ENCODE measurements at regions not wholly inside any gene's neighbourhood (a gene's known extent, or its start where the extent isn't known, plus 50 kb on each side); places are given as distances from the start of the nearest gene placed in this dataset.

- H3K4me1 ChIP-seq (ENCODE audit: control insufficient read depth, low read length): no peaks in the 10 kb centered on the region
- no peaks in the 10 kb centered on the region for H3K79me2 ChIP-seq (ENCODE audit: control insufficient read depth, low read length)
- no peaks in the 10 kb centered on the region for H3K9me3 ChIP-seq (ENCODE audit: control insufficient read depth, insufficient read depth, low read length)
- H3K36me3 ChIP-seq (ENCODE audit: control insufficient read depth, low read length): no peaks in the 10 kb centered on the region
- no peaks in the 10 kb centered on the region for H3K9me2 ChIP-seq (replicated peaks; ENCODE audit: control insufficient read depth, low read length)
- H3K4me3 ChIP-seq (ENCODE audit: low read length): no peak overlapping the region
- no peaks in the 10 kb centered on the region for H3F3A ChIP-seq (ENCODE audit: control insufficient read depth, insufficient read depth)
- H4K20me1 ChIP-seq (ENCODE audit: control insufficient read depth, insufficient read depth, low read depth, low read length): no peaks in the 10 kb centered on the region
- TF ChIP-seq CTCF (IDR thresholded peaks at IDR 0.05; ENCODE audit: low read depth, low read length, poor library complexity, severe bottlenecking): no peak
- no peak for TF ChIP-seq EZH2phosphoT487 (IDR thresholded peaks at IDR 0.05; ENCODE audit: borderline replicate concordance, low read length)
- no peak overlapping the region for H3K4me2 ChIP-seq (ENCODE audit: low read length)
- H3K27me3 ChIP-seq (ENCODE audit: control insufficient read depth, low read length): no peaks in the 10 kb centered on the region
- no peak overlapping the region for H3K27ac ChIP-seq (ENCODE audit: low read depth, low read length)
Measured at GRCh38 chr3:28595372-28595771, 246.7 kb upstream of the AZI2 start.

- Histone ChIP-seq H3K27me3 (ENCODE audit: control insufficient read depth, low read length) (no peaks in the 10 kb centered on the region), H3K79me2 (ENCODE audit: control insufficient read depth, low read length) (no peaks in the 10 kb centered on the region), H3K9me2 (replicated peaks; ENCODE audit: control insufficient read depth, low read length) (no peaks in the 10 kb centered on the region), H4K20me1 (ENCODE audit: control insufficient read depth, insufficient read depth, low read depth, low read length) (no peaks in the 10 kb centered on the region), H3K27ac (ENCODE audit: low read depth, low read length) (no peak overlapping the region), H3F3A (ENCODE audit: control insufficient read depth, insufficient read depth) (no peaks in the 10 kb centered on the region), H3K9me3 (ENCODE audit: control insufficient read depth, insufficient read depth, low read length) (no peaks in the 10 kb centered on the region), H3K4me3 (ENCODE audit: low read length) (no peak overlapping the region), H3K36me3 (ENCODE audit: control insufficient read depth, low read length) (no peaks in the 10 kb centered on the region), H3K4me2 (ENCODE audit: low read length) (no peak overlapping the region), H3K4me1 (ENCODE audit: control insufficient read depth, low read length) (no peaks in the 10 kb centered on the region)
- no peak for TF ChIP-seq EZH2phosphoT487 (IDR thresholded peaks at IDR 0.05; ENCODE audit: borderline replicate concordance, low read length)
- no peak for TF ChIP-seq CTCF (IDR thresholded peaks at IDR 0.05; ENCODE audit: low read depth, low read length, poor library complexity, severe bottlenecking)
Measured at GRCh38 chr3:28597452-28597851, 248.8 kb upstream of the AZI2 start.

GRCh38 chr3:28598165-28598564, 249.5 kb upstream of the AZI2 start:
- H3K4me1 ChIP-seq (ENCODE audit: control insufficient read depth, low read length): no peaks in the 10 kb centered on the region
- H3K27ac ChIP-seq (ENCODE audit: low read depth, low read length): no peak overlapping the region
- H3K4me2 ChIP-seq (ENCODE audit: low read length): no peak overlapping the region
- no peaks in the 10 kb centered on the region for H3K79me2 ChIP-seq (ENCODE audit: control insufficient read depth, low read length)
- no peaks in the 10 kb centered on the region for H3K9me2 ChIP-seq (replicated peaks; ENCODE audit: control insufficient read depth, low read length)
- H3K27me3 ChIP-seq (ENCODE audit: control insufficient read depth, low read length): no peaks in the 10 kb centered on the region
- H3F3A ChIP-seq (ENCODE audit: control insufficient read depth, insufficient read depth): no peaks in the 10 kb centered on the region
- no peaks in the 10 kb centered on the region for H3K36me3 ChIP-seq (ENCODE audit: control insufficient read depth, low read length)
- no peak overlapping the region for H3K4me3 ChIP-seq (ENCODE audit: low read length)
- TF ChIP-seq EZH2phosphoT487 (IDR thresholded peaks at IDR 0.05; ENCODE audit: borderline replicate concordance, low read length) (no peak), CTCF (IDR thresholded peaks at IDR 0.05; ENCODE audit: low read depth, low read length, poor library complexity, severe bottlenecking) (no peak)
- H4K20me1 ChIP-seq (ENCODE audit: control insufficient read depth, insufficient read depth, low read depth, low read length): no peaks in the 10 kb centered on the region
- H3K9me3 ChIP-seq (ENCODE audit: control insufficient read depth, insufficient read depth, low read length): no peaks in the 10 kb centered on the region

GRCh38 chr3:28601291-28601690, 252.7 kb upstream of the AZI2 start:
- Histone ChIP-seq H3K36me3 (ENCODE audit: control insufficient read depth, low read length) (no peaks in the 10 kb centered on the region), H3K9me2 (replicated peaks; ENCODE audit: control insufficient read depth, low read length) (no peaks in the 10 kb centered on the region), H3K4me3 (ENCODE audit: low read length) (no peak overlapping the region), H3F3A (ENCODE audit: control insufficient read depth, insufficient read depth) (no peaks in the 10 kb centered on the region), H4K20me1 (ENCODE audit: control insufficient read depth, insufficient read depth, low read depth, low read length) (no peaks in the 10 kb centered on the region), H3K27me3 (ENCODE audit: control insufficient read depth, low read length) (no peaks in the 10 kb centered on the region), H3K4me1 (ENCODE audit: control insufficient read depth, low read length) (no peaks in the 10 kb centered on the region), H3K27ac (ENCODE audit: low read depth, low read length) (no peak overlapping the region), H3K79me2 (ENCODE audit: control insufficient read depth, low read length) (no peaks in the 10 kb centered on the region), H3K4me2 (ENCODE audit: low read length) (no peak overlapping the region), H3K9me3 (ENCODE audit: control insufficient read depth, insufficient read depth, low read length) (no peaks in the 10 kb centered on the region)
- TF ChIP-seq CTCF (IDR thresholded peaks at IDR 0.05; ENCODE audit: low read depth, low read length, poor library complexity, severe bottlenecking): no peak
- no peak for TF ChIP-seq EZH2phosphoT487 (IDR thresholded peaks at IDR 0.05; ENCODE audit: borderline replicate concordance, low read length)

Measured in DOHH2 (cell line).